H1 (cell line): ENCODE measurements at regions not wholly inside any gene's neighbourhood (a gene's known extent, or its start where the extent isn't known, plus 50 kb on each side); places are given as distances from the start of the nearest gene placed in this dataset. TPM values are rescaled to one million over a fixed set of nuclear protein-coding genes. Genes with fewer than 3 reads are reported as not detected.

ENCODE experiments used
- small RNA-seq: library from polyadenylated mRNA; stranded (forward); fragments of <200 nt; extraction: miRNeasy Mini kit (QIAGEN cat#:217004); gene quantifications from one replicate; pipeline ENCODE3, GENCODE V24; 2013; ENCODE audit not compliant: insufficient read depth

Small RNAs in the stretch of these regions (small RNA-seq; reads per million reads assigned to genes)
- gene RN7SL188P = not detected
